SH-SY5Y (cell line): ENCODE measurements at regions not wholly inside any gene's neighbourhood (a gene's known extent, or its start where the extent isn't known, plus 50 kb on each side); places are given as distances from the start of the nearest gene placed in this dataset.

Source experiments
- GATA2 ChIP-seq: IDR thresholded peaks from 2 replicates; pipeline ENCODE4 v1.6.1; 2011; ENCODE audit warnings: mild to moderate bottlenecking, low read depth, low read length
- GATA3 ChIP-seq: IDR thresholded peaks from 2 replicates; pipeline ENCODE4 v1.6.1; 2011; ENCODE audit warnings: low read depth, mild to moderate bottlenecking, low read length, moderate library complexity

DNA sequence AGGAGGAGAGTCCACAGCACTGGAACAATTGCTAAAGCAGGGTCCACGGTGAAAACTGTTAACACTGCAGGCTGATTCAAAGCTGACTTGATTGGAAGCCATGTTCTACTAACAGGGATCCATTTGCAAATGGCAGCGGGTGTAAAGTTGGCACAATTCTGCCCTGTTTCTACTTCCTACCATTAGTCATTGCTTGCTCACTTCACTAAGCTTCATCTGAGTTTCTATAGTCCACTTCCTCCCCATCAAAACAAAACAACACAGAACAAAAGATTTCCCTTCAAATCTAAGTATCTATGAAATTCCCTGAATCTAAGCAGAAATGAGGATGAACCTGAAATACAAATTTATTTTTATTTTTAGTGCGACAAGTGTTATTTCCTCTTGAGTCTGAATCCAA, 187.4 kb upstream of the SOX11 start:
- TF ChIP-seq GATA3 (no peak), GATA2 (no peak)
